HG02943 (cell line): ENCODE measurements at regions not wholly inside any gene's neighbourhood (a gene's known extent, or its start where the extent isn't known, plus 50 kb on each side); places are given as distances from the start of the nearest gene placed in this dataset.
"Not testable (repeated sequence)": the region's sequence is repeated elsewhere in the genome, so short reads cannot be mapped to it uniquely, and the experiment has no call there.

Experiments
- ATAC-seq: cut with Tn5 transposase; IDR thresholded peaks from one replicate; pipeline ENCODE4 v1.9.1; 2021; ENCODE audit warnings: mild to moderate bottlenecking, low read depth, moderate library complexity; ENCODE audit not compliant: unreplicated experiment

DNA sequence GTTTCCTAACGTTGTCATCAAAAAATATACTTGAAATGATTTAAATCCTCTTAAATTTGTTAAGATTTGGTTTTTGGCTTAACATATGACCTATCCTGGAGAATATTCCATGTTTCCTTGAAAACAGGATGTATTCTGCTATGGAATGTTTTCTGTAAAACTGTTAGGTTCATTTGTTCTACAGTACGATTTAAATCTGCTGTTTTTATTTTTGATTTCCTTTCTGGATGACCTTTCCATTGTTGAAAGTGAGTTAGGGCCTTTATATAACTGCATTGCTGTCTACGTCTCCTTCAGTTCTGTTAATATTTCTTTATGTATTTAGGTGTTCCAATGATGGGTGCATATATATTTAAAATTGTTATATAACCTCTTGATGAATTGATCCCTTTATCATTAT is 465.3 kb upstream of the ALCAM start:
- no peak for ATAC-seq

DNA sequence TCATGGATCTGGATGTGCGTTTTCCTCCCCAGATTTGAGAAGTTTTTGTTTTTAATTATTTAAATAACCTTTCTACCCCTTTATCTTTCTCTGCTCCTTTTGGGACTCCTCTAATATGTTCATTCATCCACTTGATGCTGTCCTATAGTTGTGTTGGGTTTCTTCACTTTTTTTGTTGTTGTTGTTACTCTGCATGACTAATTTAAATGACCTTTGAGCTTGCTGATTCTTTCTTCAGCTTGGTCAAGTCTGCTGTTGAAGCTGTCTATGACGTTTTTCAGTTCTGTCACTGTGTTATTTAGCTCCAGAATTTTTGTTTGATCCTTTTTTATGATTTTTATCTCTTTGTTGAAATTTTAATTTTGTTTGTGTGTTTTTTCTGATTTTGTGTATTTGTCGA is 463.6 kb upstream of the ALCAM start:
- no peak for ATAC-seq

DNA sequence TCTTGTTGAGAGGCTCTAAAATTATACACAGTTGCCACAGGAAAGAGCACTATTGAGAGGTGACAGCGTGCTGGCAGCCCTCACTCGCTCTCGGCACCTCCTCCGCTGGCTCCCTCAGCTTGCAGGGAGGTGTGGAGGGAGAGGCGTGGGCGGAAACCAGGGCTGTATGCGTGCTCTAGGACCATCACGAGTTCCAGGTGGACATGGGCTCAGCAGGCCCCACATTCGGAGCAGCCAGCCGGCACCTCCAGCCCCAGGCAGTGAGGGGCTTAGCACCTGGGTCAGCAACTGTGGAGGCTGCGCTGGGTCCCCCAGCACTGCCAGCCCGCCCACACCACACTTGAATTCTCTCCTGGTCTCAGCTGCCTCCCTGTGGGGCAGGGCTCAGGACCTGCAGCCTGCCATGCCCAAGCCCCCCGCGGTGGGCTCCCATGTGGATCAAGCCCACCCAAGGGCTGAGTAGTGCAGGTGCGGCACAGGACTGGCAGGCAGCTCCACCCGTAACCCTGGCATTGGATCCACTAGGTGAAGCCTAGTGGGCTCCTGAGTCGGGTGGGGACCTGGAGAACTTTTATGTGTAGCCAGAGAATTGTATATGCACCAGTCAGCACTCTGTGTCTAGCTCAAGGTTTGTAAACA is 460.6 kb upstream of the ALCAM start:
- no peak for ATAC-seq

DNA sequence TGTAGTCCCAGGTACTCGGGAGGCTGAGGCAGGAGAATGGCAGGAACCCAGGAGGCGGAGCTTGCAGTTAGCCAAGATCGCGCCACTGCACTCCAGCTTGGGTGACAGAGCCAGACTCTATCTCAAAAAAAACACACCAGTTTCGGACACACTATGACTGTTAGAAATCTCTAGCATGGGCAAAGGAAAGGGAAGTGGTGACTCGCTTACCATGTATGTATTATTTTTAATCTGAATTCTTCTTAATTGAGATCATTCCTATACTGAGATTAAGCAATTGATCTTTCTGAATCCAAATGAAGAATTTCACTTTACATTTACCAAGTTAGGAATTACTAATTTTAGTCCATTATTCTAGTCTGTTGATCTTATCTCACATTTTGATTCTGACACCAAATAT is 459.2 kb upstream of the ALCAM start:
- ATAC-seq, result no peak

DNA sequence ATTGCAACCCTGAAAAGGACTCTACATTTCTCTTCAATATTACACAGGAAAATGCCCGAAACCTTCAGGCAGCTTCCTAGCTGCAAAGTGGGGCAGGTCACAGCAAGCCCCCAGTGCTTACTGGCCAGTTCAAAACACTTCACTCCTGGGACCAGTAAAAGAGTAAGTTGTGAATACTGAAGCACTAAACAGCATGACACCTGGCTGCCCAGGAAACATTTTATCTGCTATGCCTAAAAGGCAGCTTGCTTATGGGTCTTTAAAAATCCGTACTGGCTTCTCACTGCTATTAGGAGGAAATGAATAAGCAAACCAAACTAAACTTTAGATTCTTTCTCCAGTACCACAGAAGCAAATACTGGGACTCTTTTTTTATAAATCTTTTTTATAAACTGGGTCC is 457.9 kb upstream of the ALCAM start:
- ATAC-seq, result no peak

DNA sequence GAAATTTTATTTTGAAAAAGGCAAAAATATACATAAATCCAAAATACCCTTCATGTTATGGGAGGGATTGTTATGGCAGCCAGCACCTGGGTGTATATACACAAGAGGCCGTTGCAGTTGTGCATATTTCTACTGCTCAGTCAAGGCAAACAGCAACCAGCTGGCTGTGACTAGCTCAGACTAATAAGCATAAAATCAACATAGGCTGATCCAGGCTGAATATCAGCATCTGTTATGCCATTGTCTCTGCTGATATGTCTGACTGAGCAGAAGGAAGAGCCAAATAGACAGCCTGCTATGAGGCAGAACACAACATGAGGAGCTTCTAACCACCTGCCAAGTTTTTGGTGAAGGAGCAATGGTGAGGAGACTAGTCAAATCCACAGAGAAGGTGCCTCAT is 457.5 kb upstream of the ALCAM start:
- no peak for ATAC-seq

DNA sequence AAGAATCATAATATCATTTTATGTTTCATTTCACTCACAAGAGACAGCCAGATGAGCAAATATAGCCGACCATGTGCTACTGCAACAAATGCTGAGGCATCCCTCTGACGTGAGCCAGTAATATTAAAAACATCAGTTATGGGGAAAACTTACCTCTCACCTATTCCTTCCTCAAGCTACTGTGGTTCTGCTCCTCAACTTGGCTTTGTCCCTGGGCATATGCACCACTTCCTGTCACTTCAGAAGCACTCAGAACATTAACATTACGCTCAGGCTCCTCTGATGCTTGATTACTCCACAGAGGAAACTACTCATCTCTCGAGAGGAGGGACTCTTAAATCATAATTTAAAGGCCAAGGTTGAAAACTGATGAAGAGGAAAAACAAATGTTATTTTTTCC is 457.0 kb upstream of the ALCAM start:
- no peak for ATAC-seq

DNA sequence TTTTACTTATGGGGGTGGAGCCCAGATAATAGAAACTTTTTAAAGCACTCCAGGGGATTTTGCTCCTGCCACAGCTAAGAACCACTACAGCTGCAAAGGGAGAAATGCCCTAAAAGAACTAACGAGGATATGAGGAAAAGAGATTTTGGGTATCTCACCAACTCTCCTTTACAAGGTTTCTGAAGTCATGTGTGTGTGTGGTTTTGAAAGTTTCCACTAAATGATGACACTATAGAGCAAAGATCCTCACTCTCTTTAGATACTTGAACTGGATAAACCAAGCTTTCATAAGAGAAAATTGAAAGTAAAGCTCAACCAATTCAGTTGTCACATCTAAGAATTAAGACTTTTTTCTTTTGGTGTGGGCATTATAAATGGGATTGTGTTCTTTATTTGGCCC is 455.3 kb upstream of the ALCAM start:
- no peak for ATAC-seq

DNA sequence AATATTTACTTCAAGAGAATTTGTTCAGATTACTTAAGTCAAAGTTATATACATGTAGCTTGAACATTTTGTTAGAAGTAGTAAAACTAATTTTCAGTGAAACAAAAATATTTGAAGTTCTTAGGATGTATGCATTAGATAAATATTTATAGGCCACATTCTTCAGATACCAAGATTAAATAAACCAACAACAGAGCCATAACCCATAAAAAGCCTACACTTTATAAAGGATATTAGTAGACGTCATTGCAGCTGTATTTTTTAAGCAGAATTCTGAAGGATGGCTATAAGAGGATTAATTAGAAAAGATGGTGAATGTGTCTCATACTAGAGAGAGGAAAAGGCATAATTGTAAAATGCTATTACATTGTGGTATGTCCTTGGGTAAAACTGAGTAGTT is 449.7 kb upstream of the ALCAM start:
- no peak for ATAC-seq

DNA sequence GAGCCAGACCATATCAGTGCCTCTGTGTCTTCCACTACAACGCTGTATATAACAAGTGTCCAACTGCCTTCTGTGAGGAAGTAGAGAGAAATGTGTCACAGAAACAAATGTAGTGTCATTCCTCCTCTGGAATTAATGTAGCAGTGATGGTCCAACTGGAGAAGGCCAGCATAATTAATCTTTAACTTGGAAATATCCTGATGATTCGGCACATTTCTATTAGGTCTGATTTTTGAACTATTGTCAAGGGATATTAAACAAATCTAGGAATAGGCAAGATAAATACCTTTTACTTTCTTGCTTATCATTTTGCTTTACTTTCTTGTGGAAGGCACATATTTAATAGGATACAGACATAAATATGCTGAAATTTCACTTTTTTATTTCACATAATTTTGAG is 446.2 kb upstream of the ALCAM start:
- ATAC-seq, result no peak

DNA sequence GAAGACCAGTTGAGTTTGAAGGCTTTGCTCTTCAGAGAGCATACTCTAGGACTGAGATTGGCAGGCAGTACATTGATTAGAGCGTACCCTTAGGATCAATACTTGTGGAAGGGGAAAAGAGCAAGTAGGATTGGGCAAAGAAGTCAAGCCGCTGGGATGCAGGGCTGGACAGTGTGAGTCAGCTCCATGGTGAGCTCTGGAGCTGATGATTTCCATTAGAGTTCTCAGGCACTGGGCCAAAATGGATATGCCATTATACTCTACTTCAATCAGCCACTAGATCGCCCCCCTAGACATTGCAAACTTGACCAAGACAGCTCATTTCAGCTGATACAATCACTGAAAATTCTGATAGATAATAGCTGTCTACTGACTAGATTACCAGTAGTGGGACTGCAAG is 432.7 kb upstream of the ALCAM start:
- ATAC-seq, result no peak

DNA sequence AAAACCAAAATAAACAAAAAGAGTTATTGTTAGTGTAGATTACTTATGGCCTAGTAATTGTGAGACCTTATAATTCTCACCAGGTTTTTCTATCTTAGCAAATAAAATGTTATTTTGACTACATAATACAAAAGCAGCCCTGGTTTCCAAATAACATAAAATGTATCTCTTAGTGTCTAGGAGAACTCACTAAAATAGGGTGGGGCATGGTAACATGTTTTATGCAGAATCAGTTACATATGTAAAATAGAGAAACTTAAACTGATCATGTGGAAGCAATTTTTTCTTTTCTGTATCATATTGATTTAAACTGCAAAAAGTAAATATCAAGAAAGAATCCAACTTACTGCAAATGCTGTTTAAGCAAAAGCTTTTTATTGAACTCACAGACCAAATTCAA is 431.1 kb upstream of the ALCAM start:
- no peak for ATAC-seq

DNA sequence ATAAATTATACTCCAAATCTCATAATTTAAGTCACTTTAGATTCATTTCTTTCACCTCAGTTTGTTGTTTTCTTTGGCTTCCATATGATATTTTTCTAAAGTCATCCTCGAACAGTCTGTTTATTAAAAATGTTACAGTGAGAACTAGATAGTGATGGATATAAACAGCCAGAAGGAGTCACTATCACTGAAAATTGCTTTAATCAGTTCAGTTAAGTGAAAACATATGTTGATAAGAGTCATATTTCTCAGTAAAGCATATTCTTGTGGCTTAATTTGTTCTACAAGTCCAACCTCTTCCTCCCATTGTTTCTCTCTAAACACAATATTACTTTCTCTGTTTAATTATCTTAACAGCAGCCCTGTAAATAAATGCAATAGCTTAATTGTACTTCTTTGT is 427.5 kb upstream of the ALCAM start:
- ATAC-seq, result no peak

DNA sequence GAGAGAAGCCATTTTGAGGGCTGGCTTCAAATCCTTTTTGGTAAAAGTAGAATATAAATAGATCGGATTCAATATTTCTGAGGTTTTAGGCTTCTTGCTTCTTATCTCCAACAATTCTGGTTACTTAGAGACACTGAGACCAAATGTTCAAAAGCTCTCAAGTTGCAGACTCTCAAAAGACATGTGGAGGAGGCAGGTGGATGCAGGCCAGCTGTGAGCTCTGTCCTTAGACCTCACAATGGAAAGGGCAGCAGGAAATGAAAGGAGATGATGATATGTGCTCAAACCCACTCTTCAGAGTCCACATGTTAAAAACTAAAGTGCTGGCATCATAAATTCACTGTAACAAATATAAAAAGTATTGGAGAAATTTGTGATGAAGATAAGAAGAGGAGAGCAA is 424.9 kb upstream of the ALCAM start:
- ATAC-seq, result no peak

DNA sequence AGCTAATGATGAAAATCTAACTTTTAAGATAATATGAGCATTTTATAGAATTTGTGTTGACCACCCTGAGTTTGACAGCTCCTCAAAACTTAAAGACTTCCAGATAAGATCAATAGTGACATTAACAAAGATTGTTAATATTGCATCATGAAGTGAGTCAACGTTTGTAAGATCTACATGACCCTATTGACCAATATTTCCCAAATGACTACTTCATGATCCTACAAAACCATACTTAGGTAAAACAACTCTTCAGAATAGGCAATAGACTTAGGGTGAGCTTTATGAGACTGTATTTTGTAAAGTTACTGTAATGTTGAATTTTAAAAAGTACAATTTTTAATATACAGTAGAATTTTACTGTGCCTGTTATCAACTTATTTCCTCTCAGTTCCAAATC is 422.7 kb upstream of the ALCAM start:
- ATAC-seq, result no peak

DNA sequence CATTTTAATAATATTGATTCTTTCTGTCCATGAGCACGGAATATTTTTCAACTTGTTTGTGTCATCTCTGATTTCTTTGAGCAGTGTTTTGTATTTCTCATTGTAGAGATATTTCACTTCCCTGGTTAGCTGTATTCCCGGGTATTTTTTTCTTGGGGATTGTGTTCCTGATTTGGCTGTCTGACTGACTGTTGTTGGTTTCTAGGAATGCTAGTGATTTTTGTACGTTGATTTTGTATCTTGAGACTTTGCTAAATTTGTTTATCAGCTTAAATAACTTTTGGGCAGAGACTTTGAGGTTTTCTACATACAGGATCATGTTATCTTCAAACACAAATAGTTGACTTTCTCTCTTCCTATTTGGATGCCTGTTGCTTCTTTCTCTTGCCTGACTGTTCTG is 418.8 kb upstream of the ALCAM start:
- ATAC-seq, result no peak

DNA sequence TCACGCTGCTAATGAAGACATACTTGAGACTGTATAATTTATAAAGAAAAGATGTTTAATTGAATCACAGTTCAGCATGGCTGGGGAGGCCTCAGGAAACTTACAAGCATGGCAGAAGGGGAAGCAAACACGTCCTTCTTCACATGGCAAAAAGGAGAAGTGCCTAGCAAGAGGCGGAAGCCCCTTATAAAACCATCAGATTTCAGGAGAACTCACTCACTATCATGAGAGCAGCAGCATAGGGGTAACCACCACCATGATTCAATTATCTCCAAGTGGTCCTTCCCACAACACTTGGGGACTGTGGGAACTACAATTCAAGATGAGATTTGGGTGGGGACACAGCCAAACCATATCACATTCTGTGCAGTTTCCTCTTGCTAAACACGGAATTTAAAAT is 416.9 kb upstream of the ALCAM start:
- ATAC-seq, result not testable (repeated sequence)

DNA sequence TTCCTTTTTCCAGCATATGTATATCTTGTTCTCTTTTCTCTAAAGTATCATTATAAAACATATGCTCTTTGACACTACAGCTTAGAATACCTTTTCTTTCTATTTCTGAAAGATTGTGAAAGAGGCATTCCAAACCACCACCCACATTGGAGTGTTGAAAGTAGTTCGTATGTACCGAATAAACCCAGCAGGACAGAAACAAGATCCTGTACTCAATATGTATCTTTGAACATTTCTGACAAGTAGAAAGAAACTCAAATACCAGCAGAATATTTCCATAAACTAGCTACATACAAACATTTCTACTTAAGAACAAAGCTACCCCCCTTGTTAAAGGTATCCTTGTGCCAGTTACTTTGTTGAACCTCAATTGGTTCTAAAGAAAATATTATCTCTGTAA is 415.3 kb upstream of the ALCAM start:
- no peak for ATAC-seq

DNA sequence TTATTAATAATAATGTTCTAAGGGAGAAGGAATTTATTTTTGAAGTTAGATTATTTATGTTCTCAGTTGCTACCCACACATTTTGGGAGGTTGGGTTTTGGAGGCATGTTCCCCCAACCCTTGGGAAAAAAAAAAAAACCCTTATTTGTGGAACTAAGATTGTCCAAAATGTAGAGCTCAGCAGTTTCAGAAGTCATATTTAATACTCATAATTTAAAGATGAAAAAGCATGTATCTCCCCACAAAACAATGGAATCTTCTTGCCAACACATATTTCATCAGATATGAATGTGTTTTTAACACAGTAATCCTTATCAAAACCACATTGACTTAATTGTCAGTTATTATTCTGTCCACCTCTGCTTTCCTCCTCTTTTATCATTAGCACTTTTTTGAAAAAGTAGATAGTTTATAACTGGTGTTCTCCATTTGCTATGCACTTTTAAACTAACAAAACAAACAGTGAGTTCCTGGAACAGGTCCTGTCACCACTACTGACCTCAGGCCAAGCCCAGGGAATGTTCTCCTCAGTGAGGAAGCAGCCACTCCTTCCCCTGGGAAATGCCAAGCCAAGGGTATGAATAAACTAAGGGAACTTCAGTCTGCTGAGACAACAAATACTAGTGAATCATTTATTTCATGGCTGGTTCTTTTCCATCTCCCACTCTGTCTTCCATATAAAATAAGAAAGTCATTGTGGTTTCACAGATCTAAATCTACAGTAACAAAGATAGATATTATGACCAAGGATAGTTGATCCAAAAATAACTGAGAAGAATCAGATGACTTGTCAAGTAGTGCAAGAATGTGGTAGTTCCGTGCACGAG is 414.4 kb upstream of the ALCAM start:
- ATAC-seq, result no peak

DNA sequence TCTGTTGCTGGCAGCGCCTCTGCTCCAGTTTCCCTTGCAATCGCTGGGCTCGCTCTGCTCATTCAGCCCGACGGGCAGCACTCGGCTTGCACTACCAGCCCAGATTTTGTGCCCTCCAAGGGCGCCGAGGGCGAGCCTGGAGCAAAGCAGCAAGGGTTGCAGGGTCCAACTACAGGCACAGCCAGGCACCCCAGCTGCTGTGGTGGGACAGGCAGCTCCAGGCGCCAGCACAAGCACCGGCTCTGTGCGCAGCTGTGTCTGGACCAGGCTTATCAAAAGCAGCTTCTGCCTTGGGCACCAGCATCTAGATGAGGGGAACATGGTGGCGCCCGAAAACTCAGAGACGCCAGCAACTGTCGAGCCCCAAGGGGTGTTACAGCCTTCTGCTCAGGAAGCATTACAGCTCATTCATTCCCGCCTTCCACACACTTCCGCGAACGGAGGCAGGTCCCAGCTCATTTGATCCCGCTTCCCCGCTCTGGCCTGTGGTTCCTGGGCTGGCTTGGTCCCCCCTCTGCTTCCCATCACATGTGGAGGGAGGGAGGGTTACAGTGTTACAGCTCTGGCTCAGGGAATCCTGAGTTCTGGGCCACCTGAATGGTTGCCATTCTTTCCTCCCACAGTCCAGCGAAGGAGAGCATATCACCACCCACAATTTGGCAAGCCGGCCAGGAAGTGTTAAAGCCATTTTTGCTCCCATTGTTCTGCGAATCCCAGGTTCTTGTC is 409.9 kb upstream of the ALCAM start:
- ATAC-seq, result no peak

DNA sequence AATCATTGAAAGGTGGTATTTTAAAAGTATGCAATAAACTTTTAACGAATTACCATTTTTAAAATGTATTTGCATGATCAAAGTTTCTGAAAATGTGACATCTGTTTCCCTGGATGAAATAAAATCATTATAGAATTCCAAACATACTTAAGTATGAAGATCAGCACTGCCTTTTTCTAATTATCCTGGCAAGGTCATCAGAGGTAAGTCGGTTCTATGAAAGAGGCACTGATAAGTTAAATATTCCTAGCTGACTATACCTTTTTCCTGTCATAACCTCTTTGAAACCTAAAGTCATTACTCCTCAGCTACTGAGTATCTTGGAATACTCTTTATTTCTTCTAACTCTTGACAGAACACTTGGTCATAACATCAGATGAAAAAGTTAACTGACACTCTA is 406.1 kb upstream of the ALCAM start:
- ATAC-seq, result no peak

DNA sequence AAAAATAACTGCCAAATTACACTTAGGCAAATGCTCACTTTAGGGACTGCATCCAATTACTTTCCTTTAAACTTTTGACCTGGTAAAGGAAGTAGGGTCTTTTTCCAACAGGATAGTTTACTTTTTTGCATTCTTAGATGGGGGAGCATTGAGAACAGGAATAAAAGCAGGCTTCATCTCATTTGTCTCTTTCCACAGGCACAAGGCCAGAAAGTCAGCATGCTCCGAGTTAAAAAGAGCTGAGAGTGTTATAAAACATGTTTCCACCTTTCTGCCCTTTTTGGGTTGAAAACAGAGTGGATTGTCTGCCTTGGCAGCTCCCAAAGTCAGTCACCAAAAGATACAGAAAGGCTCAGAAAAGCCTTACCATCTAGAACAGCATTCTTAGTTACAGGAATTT is 404.9 kb upstream of the ALCAM start:
- no peak for ATAC-seq
